Thoracic aorta (tissue), 2 donors: ENCODE measurements at regions not wholly inside any gene's neighbourhood (a gene's known extent, or its start where the extent isn't known, plus 50 kb on each side); places are given as distances from the start of the nearest gene placed in this dataset.
"Not testable (repeated sequence)": the region's sequence is repeated elsewhere in the genome, so short reads cannot be mapped to it uniquely, and the experiment has no call there.

Experiments
- ATAC-seq: fragments of 150-250 bp; one replicate; pipeline ENCODE4 v1.8.0; 2017; ENCODE audit warnings: low read depth; ENCODE audit not compliant: insufficient number of reproducible peaks, low FRiP score
- DNase-seq: peaks from one replicate; pipeline ENCODE4 v3.0.0-alpha.2; 2020; ENCODE audit warnings: low spot score
- H3K27ac ChIP-seq, 2 donors: fragments of 200-600 bp; sonication (generic); 1 replicate in 1 of 2; 2 replicates in 1 of 2; pipeline ENCODE4 v1.5.1; 2016; ENCODE audit warnings: mild to moderate bottlenecking in 2 of 2, moderate library complexity in 2 of 2
- H3K27me3 ChIP-seq: fragments of 200-600 bp; sonication (generic); replicated peaks from 2 replicates; pipeline ENCODE4 v1.6.0; 2016; ENCODE audit warnings: mild to moderate bottlenecking; ENCODE audit not compliant: insufficient read depth
- H3K36me3 ChIP-seq: fragments of 200-600 bp; sonication (generic); one replicate; pipeline ENCODE4 v1.5.1; 2016
- H3K4me1 ChIP-seq, 2 donors: fragments of 200-600 bp; sonication (generic); 1 replicate in 1 of 2; 2 replicates in 1 of 2; pipeline versions ENCODE4 v1.5.1 to v1.6.0; 2016; ENCODE audit warnings: low read depth in 2 of 2, mild to moderate bottlenecking in 1 of 2; ENCODE audit not compliant: control insufficient read depth in 1 of 2
- H3K4me3 ChIP-seq: fragments of 200-600 bp; sonication (generic); 2 replicates; pipeline ENCODE4 v1.5.1; 2016; ENCODE audit warnings: mild to moderate bottlenecking
- H3K9me3 ChIP-seq: fragments of 200-600 bp; sonication (generic); 2 replicates; pipeline ENCODE4 v1.5.1; 2016
- TF ChIP-seq, protein P1 (sequence below): fragments of 200-600 bp; sonication (generic); IDR thresholded peaks from one replicate; pipeline ENCODE4 v1.5.1; 2019; ENCODE audit warnings: antibody characterized with exemption

DNA sequence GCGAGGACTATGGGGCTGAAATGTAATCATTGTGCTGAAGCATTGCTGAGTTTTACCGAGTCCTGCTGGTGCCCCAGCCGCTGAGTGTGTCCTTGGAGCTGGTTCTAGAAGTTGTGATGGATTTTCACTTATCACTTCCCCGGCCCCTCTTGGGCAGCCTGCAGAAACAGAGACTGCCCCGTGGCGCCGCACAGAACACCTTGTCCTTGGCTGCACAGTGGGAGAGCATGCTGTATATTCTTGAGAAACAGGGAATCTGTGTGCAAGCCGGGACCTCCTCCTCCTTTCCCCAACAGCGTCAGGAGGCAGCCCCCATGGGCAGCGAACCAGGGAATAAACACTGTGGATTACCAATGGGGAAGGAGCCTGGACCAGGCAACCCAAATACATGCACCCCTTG, 90.6 kb upstream of the RUFY1 start:
- Histone ChIP-seq H3K9me3 (no peaks in the 10 kb centered on the region), H3K4me3 (no peak overlapping the region), H3K4me1 (no peaks in the 10 kb centered on the region), H3K36me3 (no peaks in the 10 kb centered on the region), H3K27me3 (no peaks in the 10 kb centered on the region), H3K27ac (no peak overlapping the region)
- TF ChIP-seq, protein P1, sequence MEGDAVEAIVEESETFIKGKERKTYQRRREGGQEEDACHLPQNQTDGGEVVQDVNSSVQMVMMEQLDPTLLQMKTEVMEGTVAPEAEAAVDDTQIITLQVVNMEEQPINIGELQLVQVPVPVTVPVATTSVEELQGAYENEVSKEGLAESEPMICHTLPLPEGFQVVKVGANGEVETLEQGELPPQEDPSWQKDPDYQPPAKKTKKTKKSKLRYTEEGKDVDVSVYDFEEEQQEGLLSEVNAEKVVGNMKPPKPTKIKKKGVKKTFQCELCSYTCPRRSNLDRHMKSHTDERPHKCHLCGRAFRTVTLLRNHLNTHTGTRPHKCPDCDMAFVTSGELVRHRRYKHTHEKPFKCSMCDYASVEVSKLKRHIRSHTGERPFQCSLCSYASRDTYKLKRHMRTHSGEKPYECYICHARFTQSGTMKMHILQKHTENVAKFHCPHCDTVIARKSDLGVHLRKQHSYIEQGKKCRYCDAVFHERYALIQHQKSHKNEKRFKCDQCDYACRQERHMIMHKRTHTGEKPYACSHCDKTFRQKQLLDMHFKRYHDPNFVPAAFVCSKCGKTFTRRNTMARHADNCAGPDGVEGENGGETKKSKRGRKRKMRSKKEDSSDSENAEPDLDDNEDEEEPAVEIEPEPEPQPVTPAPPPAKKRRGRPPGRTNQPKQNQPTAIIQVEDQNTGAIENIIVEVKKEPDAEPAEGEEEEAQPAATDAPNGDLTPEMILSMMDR, result no peak
- ATAC-seq (no peak), DNase-seq (no peak)

DNA sequence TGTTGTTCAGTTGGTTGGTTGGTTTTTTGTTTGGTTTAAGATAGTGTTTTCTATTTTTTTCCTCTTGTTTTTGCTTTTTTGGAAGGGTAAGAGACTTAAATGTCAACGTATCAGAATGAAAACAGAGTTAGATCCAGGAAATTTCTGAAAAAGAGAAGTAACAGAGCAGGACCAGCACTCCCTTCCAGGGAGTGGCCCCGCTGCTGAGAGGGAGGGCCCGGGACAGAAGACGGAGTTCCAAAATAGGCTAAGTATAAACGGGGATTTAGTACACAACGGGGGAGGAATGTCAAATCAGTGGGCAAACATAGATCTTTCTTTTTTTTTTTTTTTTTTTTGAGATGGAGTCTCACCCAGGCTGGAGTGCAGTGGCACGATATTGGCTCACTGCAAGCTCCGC, 92.7 kb upstream of the RUFY1 start:
- Histone ChIP-seq H3K4me3 (no peak overlapping the region), H3K27ac (no peak overlapping the region), H3K4me1 (no peaks in the 10 kb centered on the region), H3K9me3 (no peaks in the 10 kb centered on the region), H3K36me3 (no peaks in the 10 kb centered on the region), H3K27me3 (no peaks in the 10 kb centered on the region)
- TF ChIP-seq, protein P1, result no peak
- DNase-seq (no peak), ATAC-seq (no peak)

DNA sequence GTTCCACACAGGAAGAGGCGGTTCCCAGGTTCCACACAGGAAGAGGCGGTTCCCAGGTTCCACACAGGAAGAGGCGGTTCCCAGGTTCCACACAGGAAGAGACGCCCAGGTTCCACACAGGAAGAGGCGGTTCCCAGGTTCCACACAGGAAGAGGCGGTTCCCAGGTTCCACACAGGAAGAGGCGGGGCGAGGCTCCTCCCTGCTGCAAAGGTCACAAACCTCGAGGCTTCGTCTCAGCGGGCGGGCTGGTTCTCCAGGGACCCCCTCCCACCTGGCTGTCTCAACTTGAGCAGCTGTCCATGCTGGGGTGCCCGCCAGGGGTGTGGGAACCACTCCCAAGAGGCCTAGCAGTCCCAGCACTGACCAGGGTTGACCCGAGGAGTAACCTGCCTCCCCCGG, 94.3 kb upstream of the RUFY1 start:
- not testable (repeated sequence) for ATAC-seq, DNase-seq

DNA sequence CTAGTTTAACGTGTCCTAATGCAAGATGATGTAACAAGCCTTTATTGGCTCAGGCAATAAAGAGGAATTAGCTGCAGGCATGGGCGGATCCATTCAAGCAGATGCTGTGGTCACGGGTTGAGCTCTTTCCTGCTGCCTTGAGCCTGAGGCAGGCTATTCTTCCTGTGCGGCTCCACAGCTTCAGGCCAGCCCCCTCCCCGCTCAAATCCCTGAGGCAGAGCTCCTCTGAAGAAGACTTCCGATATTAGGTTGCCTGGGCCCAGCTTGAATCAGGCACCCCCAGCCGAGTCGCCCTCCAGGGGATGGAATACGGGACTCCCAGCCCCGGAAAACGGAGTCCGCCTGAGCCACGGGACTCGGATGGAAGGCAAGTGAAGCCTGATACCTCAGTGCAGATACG, 95.0 kb upstream of the RUFY1 start:
- no peak for ATAC-seq
- Histone ChIP-seq H3K4me1 (no peaks in the 10 kb centered on the region), H3K4me3 (no peak overlapping the region), H3K9me3 (no peaks in the 10 kb centered on the region), H3K27ac (no peak overlapping the region), H3K27me3 (no peaks in the 10 kb centered on the region), H3K36me3 (no peaks in the 10 kb centered on the region)
- TF ChIP-seq, protein P1, result no peak
- DNase-seq, result no peak

More for the DNA sequence above, 94.3 kb upstream of the RUFY1 start:
- H3K4me3 ChIP-seq, H3K27me3 ChIP-seq, H3K36me3 ChIP-seq, H3K27ac ChIP-seq, H3K9me3 ChIP-seq, H3K4me1 ChIP-seq: not testable (repeated sequence)

DNA sequence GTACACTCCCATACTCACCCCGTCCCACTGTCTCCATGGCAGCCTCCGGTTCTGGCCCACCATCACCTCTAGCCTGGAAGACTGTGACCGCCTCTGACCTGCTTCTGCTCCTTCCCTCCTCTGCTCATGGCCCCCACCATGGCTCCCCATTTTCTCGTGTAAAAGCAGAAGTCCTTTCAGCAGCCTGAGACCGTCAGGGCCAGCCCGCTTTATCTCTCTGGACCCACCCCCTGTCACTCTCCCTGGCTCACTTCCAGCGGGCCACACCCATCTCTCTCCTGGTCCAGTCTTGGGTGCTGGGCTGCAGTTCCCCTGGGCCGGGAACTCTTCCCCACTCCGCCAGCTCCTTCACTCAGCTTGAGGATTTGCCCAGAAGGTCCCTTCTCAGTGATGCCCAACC, 96.0 kb upstream of the RUFY1 start:
- TF ChIP-seq, protein P1, result no peak
- Histone ChIP-seq H3K4me1 (no peaks in the 10 kb centered on the region), H3K4me3 (no peak overlapping the region), H3K36me3 (no peaks in the 10 kb centered on the region), H3K9me3 (no peaks in the 10 kb centered on the region), H3K27ac (no peak overlapping the region), H3K27me3 (no peaks in the 10 kb centered on the region)
- no peak for ATAC-seq
- no peak for DNase-seq

GRCh38 chr5:179453616-179454015, 96.7 kb upstream of the RUFY1 start:
- no peaks in the 10 kb centered on the region for H3K36me3 ChIP-seq
- no peaks in the 10 kb centered on the region for H3K9me3 ChIP-seq
- no peaks in the 10 kb centered on the region for H3K4me1 ChIP-seq
- DNase-seq, result no peak
- H3K27me3 ChIP-seq, result no peaks in the 10 kb centered on the region
- no peak for ATAC-seq
- H3K4me3 ChIP-seq, result no peak overlapping the region
- H3K27ac ChIP-seq, result no peak overlapping the region
- TF ChIP-seq, protein P1, result no peak
